ENCODE measurements at regions not wholly inside any gene's neighbourhood (a gene's known extent, or its start where the extent isn't known, plus 50 kb on each side); places are given as distances from the start of the nearest gene placed in this dataset.

DNA sequence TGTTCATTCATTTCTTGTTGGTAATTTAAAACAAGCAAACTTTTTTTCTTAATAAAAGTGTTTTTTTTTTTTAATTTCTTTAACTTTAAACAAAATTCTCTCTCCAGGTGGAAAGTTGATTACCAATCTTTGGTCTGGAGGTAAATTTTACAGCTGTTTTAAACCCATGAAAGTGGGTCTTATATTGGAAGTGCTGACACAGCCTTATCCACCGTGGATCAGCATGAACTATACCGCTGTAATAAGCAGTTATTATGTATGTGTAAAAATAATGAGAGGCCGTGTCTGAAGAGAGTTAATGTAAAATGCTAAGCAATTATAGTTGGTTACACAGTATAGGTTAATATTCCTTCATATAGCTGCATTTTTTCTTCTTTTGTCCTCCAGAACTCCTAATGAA lies 378.1 kb upstream of the ATP5MC3 start:
- no peak for TF ChIP-seq GATA2 (IDR thresholded peaks at IDR 0.05; ENCODE audit: low read depth, low read length)
- no peak for TF ChIP-seq GATA3 (IDR thresholded peaks at IDR 0.05; ENCODE audit: low read depth, low read length)

Measured in SH-SY5Y (cell line).